ENCODE measurements at regions not wholly inside any gene's neighbourhood (a gene's known extent, or its start where the extent isn't known, plus 50 kb on each side); places are given as distances from the start of the nearest gene placed in this dataset.

DNA sequence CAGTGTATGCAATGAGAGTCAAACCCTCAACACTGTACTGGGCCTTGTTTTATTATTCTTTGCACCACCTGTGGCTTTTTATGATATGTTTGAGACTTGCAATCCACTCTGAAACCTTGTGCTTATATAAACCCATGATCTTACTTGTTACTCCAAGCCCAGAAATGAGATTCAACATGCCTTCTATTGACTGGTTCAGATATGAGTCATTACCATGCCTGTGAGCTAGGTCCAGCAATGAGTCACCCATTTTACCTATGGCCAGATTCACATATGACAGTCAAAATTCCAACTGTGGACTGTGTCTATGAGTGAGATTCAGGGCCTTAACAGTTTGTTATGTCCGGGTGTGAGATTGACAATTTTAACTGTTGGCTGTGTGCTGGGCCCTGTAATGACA is 1846.1 kb downstream of the TP53TG3F start:
- ATAC-seq (no peak), DNase-seq (no peak)
- Histone ChIP-seq H3K9me3 (no peaks in the 10 kb centered on the region), H3K36me3 (no peaks in the 10 kb centered on the region), H3K4me1 (no peaks in the 10 kb centered on the region), H3K27ac (no peak overlapping the region), H3K27me3 (ENCODE audit: low read depth) (no peaks in the 10 kb centered on the region), H3K4me3 (no peak overlapping the region)
- TF ChIP-seq, protein P1, sequence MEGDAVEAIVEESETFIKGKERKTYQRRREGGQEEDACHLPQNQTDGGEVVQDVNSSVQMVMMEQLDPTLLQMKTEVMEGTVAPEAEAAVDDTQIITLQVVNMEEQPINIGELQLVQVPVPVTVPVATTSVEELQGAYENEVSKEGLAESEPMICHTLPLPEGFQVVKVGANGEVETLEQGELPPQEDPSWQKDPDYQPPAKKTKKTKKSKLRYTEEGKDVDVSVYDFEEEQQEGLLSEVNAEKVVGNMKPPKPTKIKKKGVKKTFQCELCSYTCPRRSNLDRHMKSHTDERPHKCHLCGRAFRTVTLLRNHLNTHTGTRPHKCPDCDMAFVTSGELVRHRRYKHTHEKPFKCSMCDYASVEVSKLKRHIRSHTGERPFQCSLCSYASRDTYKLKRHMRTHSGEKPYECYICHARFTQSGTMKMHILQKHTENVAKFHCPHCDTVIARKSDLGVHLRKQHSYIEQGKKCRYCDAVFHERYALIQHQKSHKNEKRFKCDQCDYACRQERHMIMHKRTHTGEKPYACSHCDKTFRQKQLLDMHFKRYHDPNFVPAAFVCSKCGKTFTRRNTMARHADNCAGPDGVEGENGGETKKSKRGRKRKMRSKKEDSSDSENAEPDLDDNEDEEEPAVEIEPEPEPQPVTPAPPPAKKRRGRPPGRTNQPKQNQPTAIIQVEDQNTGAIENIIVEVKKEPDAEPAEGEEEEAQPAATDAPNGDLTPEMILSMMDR (IDR thresholded peaks at IDR 0.05), result no peak
- intact Hi-C loops (cut with DNase I), result no loop called here

DNA sequence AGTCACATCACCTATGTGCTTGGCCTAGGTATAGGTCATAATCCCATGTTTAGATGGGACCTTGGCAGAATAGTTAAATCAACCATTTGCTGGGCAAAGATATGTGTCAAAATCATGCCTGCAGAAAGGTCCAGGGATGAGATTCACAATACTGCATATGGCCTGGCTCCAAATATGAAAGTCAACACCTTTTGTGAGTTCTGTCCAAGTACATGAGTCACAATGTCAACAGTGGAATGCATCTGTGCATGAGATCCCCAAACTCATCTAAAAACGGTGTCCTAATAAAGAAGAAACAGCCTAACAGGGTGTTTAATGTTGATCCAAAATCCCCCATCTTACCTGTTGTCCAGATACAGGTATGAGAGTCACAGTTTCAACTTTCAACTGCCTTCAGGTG is 1847.5 kb downstream of the TP53TG3F start:
- ATAC-seq, result no peak
- intact Hi-C loops (cut with DNase I), result no loop called here
- H3K27ac ChIP-seq, result no peak overlapping the region
- TF ChIP-seq, protein P1 (IDR thresholded peaks at IDR 0.05), result no peak
- H3K4me1 ChIP-seq, result no peaks in the 10 kb centered on the region
- no peaks in the 10 kb centered on the region for H3K9me3 ChIP-seq
- H3K4me3 ChIP-seq, result no peak overlapping the region
- no peaks in the 10 kb centered on the region for H3K36me3 ChIP-seq
- no peaks in the 10 kb centered on the region for H3K27me3 ChIP-seq (ENCODE audit: low read depth)
- DNase-seq, result no peak

DNA sequence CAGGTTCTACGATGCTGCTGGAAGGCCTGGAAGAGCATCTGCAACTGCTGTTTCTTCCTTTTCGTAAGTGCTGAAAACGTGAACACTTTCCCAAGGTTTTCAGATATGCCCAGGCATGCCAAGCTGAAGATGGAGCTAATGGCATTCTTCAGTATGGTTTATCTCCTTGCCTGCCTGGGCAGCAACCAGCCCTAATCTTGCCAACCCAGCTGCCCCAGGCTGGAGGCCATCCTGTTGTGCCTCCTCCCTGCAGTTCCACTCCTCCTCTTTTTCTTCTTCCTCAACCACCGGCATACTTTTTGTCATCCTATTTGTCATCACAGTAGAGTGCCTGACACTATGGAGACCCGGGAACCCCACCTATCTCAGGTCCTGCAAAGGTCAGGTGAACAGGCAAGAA is 1849.3 kb downstream of the TP53TG3F start:
- Histone ChIP-seq H3K9me3 (no peaks in the 10 kb centered on the region), H3K4me1 (no peaks in the 10 kb centered on the region), H3K4me3 (no peak overlapping the region), H3K27me3 (ENCODE audit: low read depth) (no peaks in the 10 kb centered on the region), H3K36me3 (no peaks in the 10 kb centered on the region), H3K27ac (no peak overlapping the region)
- TF ChIP-seq, protein P1 (IDR thresholded peaks at IDR 0.05), result no peak
- ATAC-seq, result no peak
- no peak for DNase-seq
- intact Hi-C loops (cut with DNase I), result no loop called here

DNA sequence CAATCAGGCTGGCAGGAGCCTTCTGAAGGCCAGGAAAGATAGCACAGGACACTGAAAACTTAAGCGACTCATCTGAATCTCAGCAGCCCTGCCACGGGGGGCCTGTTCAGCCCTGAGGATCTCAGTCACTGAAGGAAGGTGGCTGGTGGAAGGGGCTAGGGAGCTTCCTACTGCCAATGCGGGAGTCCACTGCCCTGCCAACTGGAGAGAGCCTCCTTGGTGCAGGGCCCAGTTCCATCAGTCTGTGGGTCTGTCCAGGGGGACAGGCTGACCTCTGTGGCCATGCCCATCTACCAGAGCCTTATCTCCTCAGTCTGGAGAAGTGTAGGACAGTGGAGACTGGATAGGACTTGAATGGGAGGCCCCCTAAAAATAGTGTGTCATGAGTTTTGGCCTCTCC is 1851.6 kb downstream of the TP53TG3F start:
- Histone ChIP-seq H3K9me3 (no peaks in the 10 kb centered on the region), H3K4me1 (no peaks in the 10 kb centered on the region), H3K27ac (no peak overlapping the region), H3K4me3 (no peak overlapping the region), H3K36me3 (no peaks in the 10 kb centered on the region), H3K27me3 (ENCODE audit: low read depth) (no peaks in the 10 kb centered on the region)
- ATAC-seq (no peak), DNase-seq (no peak)
- TF ChIP-seq, protein P1 (IDR thresholded peaks at IDR 0.05), result no peak
- intact Hi-C loops (cut with DNase I), result no loop called here

DNA sequence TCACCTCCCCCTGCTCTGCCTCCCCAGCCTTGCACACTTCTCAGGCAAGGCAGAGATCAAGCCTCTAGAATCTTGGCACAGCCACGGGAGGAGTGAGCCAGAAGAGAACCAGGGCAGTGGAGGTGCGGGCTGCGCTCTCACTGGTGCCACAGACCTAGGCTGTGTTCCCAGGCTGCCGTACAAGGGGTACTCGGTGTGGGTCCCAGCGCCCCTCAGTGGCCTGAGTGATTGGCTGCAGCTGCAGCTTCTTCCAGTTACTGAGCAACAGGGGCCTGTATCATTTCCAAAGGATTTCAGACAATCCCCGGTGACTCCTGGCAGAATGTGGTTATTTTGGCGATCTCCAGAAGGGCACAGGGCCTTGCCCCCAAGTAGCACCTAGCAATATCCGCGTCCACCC is 1852.1 kb downstream of the TP53TG3F start:
- Histone ChIP-seq H3K27me3 (ENCODE audit: low read depth) (no peaks in the 10 kb centered on the region), H3K9me3 (no peaks in the 10 kb centered on the region), H3K4me1 (no peaks in the 10 kb centered on the region), H3K36me3 (no peaks in the 10 kb centered on the region), H3K27ac (no peak overlapping the region), H3K4me3 (no peak overlapping the region)
- intact Hi-C loops (cut with DNase I), result no loop called here
- ATAC-seq, result no peak
- TF ChIP-seq, protein P1 (IDR thresholded peaks at IDR 0.05), result no peak
- DNase-seq, result no peak

DNA sequence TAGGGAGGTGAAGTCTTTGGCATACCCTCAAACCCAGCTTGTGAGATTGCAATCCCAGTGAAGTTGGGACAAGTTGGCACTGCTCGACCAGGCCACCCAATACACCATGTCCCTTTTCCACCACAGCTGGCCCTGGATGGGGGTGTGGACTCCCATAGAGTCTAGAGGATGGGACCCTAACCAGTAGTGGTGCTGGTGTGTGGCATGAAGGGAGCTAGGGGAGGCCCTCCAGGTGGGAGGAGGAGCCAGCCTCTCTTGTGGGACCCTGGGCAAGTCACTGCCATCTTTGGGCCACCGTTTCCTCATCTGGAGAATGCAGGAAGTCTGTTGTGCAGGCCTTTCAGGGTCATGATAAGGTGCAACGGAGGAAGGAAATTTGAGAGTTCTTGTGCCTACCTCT is 1854.9 kb downstream of the TP53TG3F start:
- intact Hi-C loops (cut with DNase I), result no loop called here
- no peaks in the 10 kb centered on the region for H3K4me1 ChIP-seq
- DNase-seq (no peak), ATAC-seq (no peak)
- H3K27ac ChIP-seq, result no peak overlapping the region
- TF ChIP-seq, protein P1 (IDR thresholded peaks at IDR 0.05), result no peak
- no peaks in the 10 kb centered on the region for H3K27me3 ChIP-seq (ENCODE audit: low read depth)
- no peaks in the 10 kb centered on the region for H3K36me3 ChIP-seq
- no peak overlapping the region for H3K4me3 ChIP-seq
- H3K9me3 ChIP-seq, result no peaks in the 10 kb centered on the region

Data from lower lobe of right lung (tissue), 2 donors.